PFSK-1 (cell line): ENCODE measurements at regions not wholly inside any gene's neighbourhood (a gene's known extent, or its start where the extent isn't known, plus 50 kb on each side); places are given as distances from the start of the nearest gene placed in this dataset.

Experiments used
- FOXP2 ChIP-seq: optimal IDR thresholded peaks from 2 replicates; pipeline ENCODE3; 2011; ENCODE audit warnings: borderline replicate concordance, control low read depth, inconsistent platforms; ENCODE audit not compliant: insufficient read depth; ENCODE audit errors: extremely low read length, extremely low read depth
- POLR2AphosphoS5 ChIP-seq: IDR thresholded peaks from 2 replicates; pipeline ENCODE4 v1.6.1; 2012; ENCODE audit warnings: low read depth, mild to moderate bottlenecking, control low read depth, low read length, moderate library complexity
- REST ChIP-seq, 2 experiments: IDR thresholded peaks; 2 replicates each; pipeline versions ENCODE4 v1.6.1 to v1.8.0; 2011 to 2012; ENCODE audit warnings: low read depth in 2 of 2, low read length in 2 of 2, control low read depth in 1 of 2, inconsistent platforms in 1 of 2, mild to moderate bottlenecking in 1 of 2, moderate library complexity in 1 of 2; ENCODE audit not compliant: insufficient read depth in 1 of 2
- SIN3A ChIP-seq: IDR thresholded peaks from 2 replicates; pipeline ENCODE4 v1.6.1; 2012; ENCODE audit warnings: mild to moderate bottlenecking, low read length, moderate library complexity, borderline replicate concordance; ENCODE audit not compliant: insufficient read depth
- TAF1 ChIP-seq: IDR thresholded peaks from 2 replicates; pipeline ENCODE4 v1.6.1; 2012; ENCODE audit warnings: low read length, control low read depth, borderline replicate concordance; ENCODE audit not compliant: insufficient read depth

- TF ChIP-seq SIN3A, result no peak
- no peak for TF ChIP-seq POLR2AphosphoS5
- no peak for TF ChIP-seq REST (IDR thresholded peaks at IDR 0.05; ENCODE audit: insufficient read depth in 1 of 2, low read depth in 2 of 2, low read length in 2 of 2)
- TF ChIP-seq TAF1, result no peak
- TF ChIP-seq FOXP2, result no peak
These were observed 93.9 kb upstream of the EPHA3 start for GRCh38 chr3:89013536-89013935.

- TF ChIP-seq TAF1 (no peak), SIN3A (no peak), FOXP2 (no peak), REST (IDR thresholded peaks at IDR 0.05; ENCODE audit: insufficient read depth in 1 of 2, low read depth in 2 of 2, low read length in 2 of 2) (no peak), POLR2AphosphoS5 (no peak)
These were observed 89.9 kb upstream of the EPHA3 start for GRCh38 chr3:89017531-89017930.

- TF ChIP-seq FOXP2 (no peak), REST (IDR thresholded peaks at IDR 0.05; ENCODE audit: insufficient read depth in 1 of 2, low read depth in 2 of 2, low read length in 2 of 2) (no peak), SIN3A (no peak), POLR2AphosphoS5 (no peak), TAF1 (no peak)
These were observed 82.2 kb upstream of the EPHA3 start for GRCh38 chr3:89025185-89025584.

- TF ChIP-seq REST (IDR thresholded peaks at IDR 0.05; ENCODE audit: insufficient read depth in 1 of 2, low read depth in 2 of 2, low read length in 2 of 2), result no peak
- TF ChIP-seq POLR2AphosphoS5, result no peak
- no peak for TF ChIP-seq TAF1
- no peak for TF ChIP-seq FOXP2
- TF ChIP-seq SIN3A, result no peak
These were observed 74.9 kb upstream of the EPHA3 start for GRCh38 chr3:89032346-89033013.

GRCh38 chr3:89038869-89039268, 68.6 kb upstream of the EPHA3 start:
- TF ChIP-seq POLR2AphosphoS5 (no peak), TAF1 (no peak), REST (IDR thresholded peaks at IDR 0.05; ENCODE audit: insufficient read depth in 1 of 2, low read depth in 2 of 2, low read length in 2 of 2) (no peak), SIN3A (no peak), FOXP2 (no peak)
